ENCODE measurements at regions not wholly inside any gene's neighbourhood (a gene's known extent, or its start where the extent isn't known, plus 50 kb on each side); places are given as distances from the start of the nearest gene placed in this dataset.

- no peaks in the 10 kb centered on the region for H3K79me2 ChIP-seq (ENCODE audit: insufficient read depth, low read length)
- no peaks in the 10 kb centered on the region for H3K27me3 ChIP-seq (ENCODE audit: control insufficient read depth in 2 of 2, insufficient read depth in 2 of 2, low read length in 2 of 2)
- H3K27me3 Mint-ChIP-seq (ENCODE audit: low read depth in 3 of 3) = peaks cover 0 to 2% (median 0%) of the 10 kb centered on the region in 3 donors
- no peak overlapping the region for H2AFZ ChIP-seq (ENCODE audit: insufficient read depth, low read depth, low read length, poor library complexity, severe bottlenecking)
- no peaks in the 10 kb centered on the region for H4K20me1 ChIP-seq (ENCODE audit: insufficient read depth, low read length)
- H3K4me1 ChIP-seq (ENCODE audit: control insufficient read depth in 1 of 2, insufficient read depth in 2 of 2, low read length in 2 of 2) = peaks cover 10 to 11% of the 10 kb centered on the region in 2 donors
- DNase-seq = no peak
- TF ChIP-seq, protein P1, sequence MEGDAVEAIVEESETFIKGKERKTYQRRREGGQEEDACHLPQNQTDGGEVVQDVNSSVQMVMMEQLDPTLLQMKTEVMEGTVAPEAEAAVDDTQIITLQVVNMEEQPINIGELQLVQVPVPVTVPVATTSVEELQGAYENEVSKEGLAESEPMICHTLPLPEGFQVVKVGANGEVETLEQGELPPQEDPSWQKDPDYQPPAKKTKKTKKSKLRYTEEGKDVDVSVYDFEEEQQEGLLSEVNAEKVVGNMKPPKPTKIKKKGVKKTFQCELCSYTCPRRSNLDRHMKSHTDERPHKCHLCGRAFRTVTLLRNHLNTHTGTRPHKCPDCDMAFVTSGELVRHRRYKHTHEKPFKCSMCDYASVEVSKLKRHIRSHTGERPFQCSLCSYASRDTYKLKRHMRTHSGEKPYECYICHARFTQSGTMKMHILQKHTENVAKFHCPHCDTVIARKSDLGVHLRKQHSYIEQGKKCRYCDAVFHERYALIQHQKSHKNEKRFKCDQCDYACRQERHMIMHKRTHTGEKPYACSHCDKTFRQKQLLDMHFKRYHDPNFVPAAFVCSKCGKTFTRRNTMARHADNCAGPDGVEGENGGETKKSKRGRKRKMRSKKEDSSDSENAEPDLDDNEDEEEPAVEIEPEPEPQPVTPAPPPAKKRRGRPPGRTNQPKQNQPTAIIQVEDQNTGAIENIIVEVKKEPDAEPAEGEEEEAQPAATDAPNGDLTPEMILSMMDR (IDR thresholded peaks at IDR 0.05) = no peak
- H3K9me3 Mint-ChIP-seq = no peaks in the 10 kb centered on the region
- H3K9me3 ChIP-seq (replicated peaks in 1 of 2; ENCODE audit: control insufficient read depth in 1 of 2, insufficient read depth in 1 of 2, low read length in 2 of 2) = no peaks in the 10 kb centered on the region
- no peak overlapping the region for H3K9ac ChIP-seq (ENCODE audit: insufficient read depth, low read length, poor library complexity, severe bottlenecking)
- no peaks in the 10 kb centered on the region for H3K36me3 Mint-ChIP-seq
- peaks cover 12% of the 10 kb centered on the region for H3K4me1 Mint-ChIP-seq
- no peak overlapping the region for H3K27ac ChIP-seq (ENCODE audit: low read depth in 1 of 2, low read length in 2 of 2)
- H3K4me2 ChIP-seq (replicated peaks; ENCODE audit: extremely low read depth, low read length, poor library complexity, severe bottlenecking) = no peak overlapping the region
- H3K36me3 ChIP-seq (replicated peaks in 1 of 2; ENCODE audit: control insufficient read depth in 1 of 2, insufficient read depth in 2 of 2, low read length in 2 of 2) = no peaks in the 10 kb centered on the region
- H3K27ac Mint-ChIP-seq = peak overlapping the region in 1 of 7 donors; percentile 5
- H3K4me3 ChIP-seq (replicated peaks in 1 of 3; ENCODE audit: low read depth in 2 of 3, low read length in 3 of 3) = no peak overlapping the region
- intact Hi-C loops (cut with micrococcal nuclease) = no loop called here
- no peak overlapping the region for H3K4me3 Mint-ChIP-seq
These were observed 105.2 kb upstream of the UMPS start for GRCh38 chr3:124625074-124625473.

DNA sequence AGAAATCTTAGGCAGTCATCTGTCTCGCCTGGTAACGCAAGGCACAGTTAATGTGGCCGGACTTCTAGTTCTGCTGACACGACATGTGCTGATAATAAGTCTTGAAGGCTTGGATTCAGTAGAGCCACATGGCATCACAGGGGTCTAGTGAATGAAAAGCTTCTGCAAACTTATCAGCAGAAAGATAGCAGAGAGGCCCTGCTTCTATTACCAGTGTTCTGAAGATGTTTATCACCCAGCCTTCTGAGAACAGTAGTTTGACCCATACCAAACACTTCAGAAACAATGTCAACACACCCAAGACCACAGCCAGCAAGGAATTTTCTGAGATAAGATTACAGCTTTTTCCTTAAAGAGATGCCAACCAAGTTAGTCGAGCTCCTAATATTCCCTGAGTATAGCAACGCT is 102.7 kb upstream of the UMPS start:
- no peak overlapping the region for H2AFZ ChIP-seq (ENCODE audit: insufficient read depth, low read depth, low read length, poor library complexity, severe bottlenecking)
- no peak overlapping the region for H3K4me3 ChIP-seq (replicated peaks in 1 of 3; ENCODE audit: low read depth in 2 of 3, low read length in 3 of 3)
- Mint-ChIP-seq H3K4me3 (no peak overlapping the region), H3K4me1 (no peaks in the 10 kb centered on the region), H3K9me3 (peaks cover 0 to 2% (median 0%) of the 10 kb centered on the region in 7 donors), H3K27ac (no peak overlapping the region), H3K27me3 (ENCODE audit: low read depth in 3 of 3) (peaks cover 1 to 2% (median 2%) of the 10 kb centered on the region in 3 donors), H3K36me3 (no peaks in the 10 kb centered on the region)
- H3K9ac ChIP-seq (ENCODE audit: insufficient read depth, low read length, poor library complexity, severe bottlenecking) = no peak overlapping the region
- H3K36me3 ChIP-seq (replicated peaks in 1 of 2; ENCODE audit: control insufficient read depth in 1 of 2, insufficient read depth in 2 of 2, low read length in 2 of 2) = no peaks in the 10 kb centered on the region
- WGBS (ENCODE audit: insufficient coverage) = 92% methylated on average over 6 of the region's 6 CpGs
- no peak overlapping the region for H3K27ac ChIP-seq (ENCODE audit: low read depth in 1 of 2, low read length in 2 of 2)
- H3K27me3 ChIP-seq (ENCODE audit: control insufficient read depth in 2 of 2, insufficient read depth in 2 of 2, low read length in 2 of 2) = no peaks in the 10 kb centered on the region
- no peak overlapping the region for H3K4me2 ChIP-seq (replicated peaks; ENCODE audit: extremely low read depth, low read length, poor library complexity, severe bottlenecking)
- H3K4me1 ChIP-seq (ENCODE audit: control insufficient read depth in 1 of 2, insufficient read depth in 2 of 2, low read length in 2 of 2) = no peaks in the 10 kb centered on the region
- intact Hi-C loops (cut with micrococcal nuclease) = no loop called here
- TF ChIP-seq, protein P1 (IDR thresholded peaks at IDR 0.05) = no peak
- H3K9me3 ChIP-seq (replicated peaks in 1 of 2; ENCODE audit: control insufficient read depth in 1 of 2, insufficient read depth in 1 of 2, low read length in 2 of 2) = no peaks in the 10 kb centered on the region
- DNase-seq = no peak
- no peaks in the 10 kb centered on the region for H3K79me2 ChIP-seq (ENCODE audit: insufficient read depth, low read length)
- H4K20me1 ChIP-seq (ENCODE audit: insufficient read depth, low read length) = no peaks in the 10 kb centered on the region

Measured in CD14-positive monocyte (primary cell).